ENCODE measurements at regions not wholly inside any gene's neighbourhood (a gene's known extent, or its start where the extent isn't known, plus 50 kb on each side); places are given as distances from the start of the nearest gene placed in this dataset.
"Not testable (repeated sequence)": the region's sequence is repeated elsewhere in the genome, so short reads cannot be mapped to it uniquely, and the experiment has no call there.

DNA sequence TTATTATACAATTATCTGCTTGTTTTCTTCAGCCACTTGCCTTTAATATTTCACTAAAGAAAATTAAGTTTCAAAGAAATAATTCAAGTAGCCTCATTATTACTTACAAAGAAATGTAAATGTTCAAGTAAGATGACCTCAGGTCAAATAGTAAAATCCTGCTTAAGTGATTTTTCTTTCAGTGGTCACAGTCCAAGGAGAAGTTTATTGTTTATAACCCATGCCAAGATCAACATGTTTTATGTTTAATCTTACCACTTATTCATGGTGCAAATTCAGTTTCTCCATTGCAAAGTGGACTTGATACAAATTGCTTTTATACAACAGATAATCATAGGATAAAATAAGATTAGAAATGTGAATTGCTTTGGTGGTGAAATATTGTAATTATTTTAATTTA lies 370.2 kb upstream of the FLRT2 start:
- Mint-ChIP-seq H3K27me3 (ENCODE audit: low read depth) (no peaks in the 10 kb centered on the region), H3K27ac (no peak overlapping the region), H3K9me3 (peaks cover 9% of the 10 kb centered on the region), H3K4me3 (no peak overlapping the region), H3K4me1 (ENCODE audit: low read depth) (no peaks in the 10 kb centered on the region), H3K36me3 (ENCODE audit: low read depth) (no peaks in the 10 kb centered on the region)
- no peak for DNase-seq
- intact Hi-C loops (cut with micrococcal nuclease) = no loop called here
- CTCF ChIA-PET = no interaction called here

DNA sequence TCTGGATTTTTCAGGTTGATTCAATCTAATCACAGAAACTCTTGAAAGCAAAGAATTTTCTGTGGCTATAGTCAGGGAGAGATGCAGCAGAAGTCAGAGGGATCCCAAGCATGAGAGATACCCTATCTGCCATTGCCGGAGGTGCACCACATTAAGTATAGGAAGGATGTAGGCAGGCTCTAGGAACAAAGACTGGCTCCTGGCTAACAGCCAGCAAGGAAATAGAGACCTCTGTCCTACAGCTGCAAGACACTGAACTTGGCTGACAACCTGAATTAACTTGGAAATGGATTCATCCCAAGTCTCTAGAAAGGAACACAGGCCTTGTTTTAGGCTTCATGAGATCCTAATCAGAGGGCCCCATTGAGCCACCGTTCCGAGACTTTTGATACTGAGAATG lies 364.9 kb upstream of the FLRT2 start:
- no peaks in the 10 kb centered on the region for H3K27me3 Mint-ChIP-seq (ENCODE audit: low read depth)
- DNase-seq = no peak
- no peaks in the 10 kb centered on the region for H3K4me1 Mint-ChIP-seq (ENCODE audit: low read depth)
- intact Hi-C loops (cut with micrococcal nuclease) = no loop called here
- no peaks in the 10 kb centered on the region for H3K36me3 Mint-ChIP-seq (ENCODE audit: low read depth)
- H3K9me3 Mint-ChIP-seq = peaks cover 3% of the 10 kb centered on the region
- CTCF ChIA-PET = no interaction called here
- no peak overlapping the region for H3K4me3 Mint-ChIP-seq
- H3K27ac Mint-ChIP-seq = no peak overlapping the region

DNA sequence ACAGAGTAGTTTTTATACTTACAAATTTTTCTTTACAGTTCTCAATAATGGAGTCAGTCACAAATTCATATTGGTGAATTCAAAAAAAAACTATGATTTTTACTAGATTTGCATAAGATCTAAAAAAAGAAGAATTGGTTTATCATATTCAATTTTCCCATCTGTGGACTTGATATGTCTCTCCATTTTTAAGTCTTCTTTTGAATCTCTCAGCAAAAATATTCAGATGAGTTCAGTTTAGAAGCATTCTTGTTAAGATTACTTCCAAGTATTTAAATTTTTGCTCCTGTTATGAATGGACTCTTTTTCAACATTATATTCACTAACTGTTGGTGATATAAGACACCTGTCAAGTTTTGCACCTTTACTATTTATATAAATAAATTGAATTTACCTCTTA lies 360.6 kb upstream of the FLRT2 start:
- CTCF ChIA-PET = no interaction called here
- H3K27me3 Mint-ChIP-seq (ENCODE audit: low read depth) = no peaks in the 10 kb centered on the region
- intact Hi-C loops (cut with micrococcal nuclease) = no loop called here
- H3K4me1 Mint-ChIP-seq (ENCODE audit: low read depth) = no peaks in the 10 kb centered on the region
- no peak overlapping the region for H3K27ac Mint-ChIP-seq
- H3K9me3 Mint-ChIP-seq = no peaks in the 10 kb centered on the region
- no peak overlapping the region for H3K4me3 Mint-ChIP-seq
- DNase-seq = no peak
- H3K36me3 Mint-ChIP-seq (ENCODE audit: low read depth) = no peaks in the 10 kb centered on the region

DNA sequence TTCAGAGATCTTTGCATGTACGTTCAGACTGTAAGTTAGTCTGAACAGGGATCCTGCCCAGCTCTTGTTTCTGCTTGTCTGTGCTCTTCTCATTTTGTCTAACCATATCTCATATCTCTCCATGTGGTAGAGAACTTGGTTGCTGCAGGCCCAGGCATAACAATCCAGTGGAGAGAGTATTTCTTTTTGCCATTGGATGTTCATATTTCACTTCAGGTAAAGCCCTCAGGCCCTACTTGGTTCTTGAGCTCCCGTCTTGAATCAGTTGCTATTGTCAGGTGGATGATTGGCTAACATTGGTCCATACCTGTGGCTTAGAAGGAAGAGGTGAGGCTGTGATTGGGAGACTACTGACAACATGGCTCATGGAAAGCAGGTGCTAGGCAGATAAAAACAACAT lies 357.7 kb upstream of the FLRT2 start:
- H3K27me3 Mint-ChIP-seq (ENCODE audit: low read depth) = no peaks in the 10 kb centered on the region
- H3K4me1 Mint-ChIP-seq (ENCODE audit: low read depth) = no peaks in the 10 kb centered on the region
- no peak overlapping the region for H3K27ac Mint-ChIP-seq
- CTCF ChIA-PET = no interaction called here
- intact Hi-C loops (cut with micrococcal nuclease) = no loop called here
- no peaks in the 10 kb centered on the region for H3K9me3 Mint-ChIP-seq
- no peak for DNase-seq
- no peak overlapping the region for H3K4me3 Mint-ChIP-seq
- H3K36me3 Mint-ChIP-seq (ENCODE audit: low read depth) = no peaks in the 10 kb centered on the region

DNA sequence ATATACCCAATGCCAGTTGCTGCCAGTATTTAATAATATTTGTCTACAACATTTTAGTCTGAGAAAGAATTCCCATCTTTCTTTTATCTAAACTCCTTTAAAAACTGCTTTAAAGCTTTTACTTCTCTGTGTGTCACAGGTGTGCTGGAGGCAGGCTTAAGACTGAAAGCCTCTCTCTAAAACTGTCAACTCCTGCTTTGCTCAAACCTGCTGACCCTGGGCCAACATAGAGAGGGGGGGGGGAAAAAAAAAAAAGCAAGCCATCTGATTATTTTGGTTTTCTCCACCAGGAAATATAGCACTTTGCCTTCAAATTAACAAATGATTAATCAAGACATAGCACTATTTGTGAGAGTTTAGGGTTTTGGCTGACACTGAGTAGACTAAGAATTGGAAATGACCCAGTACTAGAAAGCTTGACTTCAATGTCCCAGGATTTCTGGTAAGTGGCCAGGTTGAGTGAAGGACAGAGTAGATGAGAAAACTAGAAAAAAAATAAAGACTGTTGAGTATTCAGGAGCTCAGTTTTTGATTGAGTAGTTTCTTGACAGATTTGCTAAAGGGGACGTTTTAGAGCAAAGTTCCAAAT lies 357.0 kb upstream of the FLRT2 start:
- no peak for DNase-seq
- Mint-ChIP-seq H3K4me1 (ENCODE audit: low read depth) (no peaks in the 10 kb centered on the region), H3K4me3 (no peak overlapping the region), H3K36me3 (ENCODE audit: low read depth) (no peaks in the 10 kb centered on the region), H3K27me3 (ENCODE audit: low read depth) (no peaks in the 10 kb centered on the region), H3K27ac (no peak overlapping the region), H3K9me3 (peaks cover 1% of the 10 kb centered on the region)
- intact Hi-C loops (cut with micrococcal nuclease) = no loop called here
- CTCF ChIA-PET = interaction anchor here (0.6 kb wide), 1 partner anchor 9 kb away, joined by 3 read pairs; no protein-coding TSS in a partner anchor

DNA sequence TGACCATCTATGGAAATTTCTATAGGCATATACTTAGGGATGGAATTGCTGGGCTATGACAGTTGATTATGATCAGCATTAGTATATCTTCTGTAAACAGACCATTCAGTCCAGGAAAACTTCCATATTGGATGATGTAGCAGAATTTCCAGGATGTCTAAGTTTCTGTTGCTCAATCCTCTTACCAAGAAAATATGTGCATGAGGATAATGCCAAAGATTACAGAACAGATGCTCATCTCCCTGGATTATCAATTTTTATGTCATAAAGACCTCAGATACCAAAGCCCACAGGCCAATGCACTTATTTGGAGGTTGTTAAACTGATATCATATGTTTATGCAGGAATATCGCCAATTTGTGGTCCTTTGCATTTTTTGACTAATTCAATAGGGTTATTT lies 354.4 kb upstream of the FLRT2 start:
- H3K27ac Mint-ChIP-seq = no peak overlapping the region
- no peaks in the 10 kb centered on the region for H3K36me3 Mint-ChIP-seq (ENCODE audit: low read depth)
- H3K27me3 Mint-ChIP-seq (ENCODE audit: low read depth) = no peaks in the 10 kb centered on the region
- CTCF ChIA-PET = no interaction called here
- no peaks in the 10 kb centered on the region for H3K4me1 Mint-ChIP-seq (ENCODE audit: low read depth)
- peaks cover 1% of the 10 kb centered on the region for H3K9me3 Mint-ChIP-seq
- intact Hi-C loops (cut with micrococcal nuclease) = no loop called here
- no peak overlapping the region for H3K4me3 Mint-ChIP-seq
- DNase-seq = no peak

DNA sequence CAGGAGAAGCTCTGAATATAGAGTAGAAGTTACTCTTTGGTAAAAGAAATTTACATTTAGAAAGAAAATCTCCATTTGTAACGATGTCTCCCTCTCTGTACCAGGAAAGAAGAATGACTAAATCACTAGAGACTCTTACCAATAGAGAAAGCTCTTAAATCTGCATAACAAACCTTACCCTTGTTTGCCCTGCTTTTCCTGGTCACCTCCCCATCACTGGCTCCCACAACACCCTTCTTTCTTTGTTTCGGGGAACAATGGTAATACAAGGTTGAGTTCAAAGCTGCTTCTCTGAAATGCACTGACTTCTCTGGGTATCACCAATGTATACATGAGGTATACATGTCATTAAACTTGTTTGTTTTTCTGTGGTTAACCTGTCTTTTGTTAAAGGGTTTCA lies 351.1 kb upstream of the FLRT2 start:
- no peaks in the 10 kb centered on the region for H3K4me1 Mint-ChIP-seq (ENCODE audit: low read depth)
- peaks cover 3% of the 10 kb centered on the region for H3K9me3 Mint-ChIP-seq
- intact Hi-C loops (cut with micrococcal nuclease) = no loop called here
- H3K27ac Mint-ChIP-seq = no peak overlapping the region
- CTCF ChIA-PET = no interaction called here
- H3K27me3 Mint-ChIP-seq (ENCODE audit: low read depth) = no peaks in the 10 kb centered on the region
- DNase-seq = no peak
- no peak overlapping the region for H3K4me3 Mint-ChIP-seq
- H3K36me3 Mint-ChIP-seq (ENCODE audit: low read depth) = no peaks in the 10 kb centered on the region

DNA sequence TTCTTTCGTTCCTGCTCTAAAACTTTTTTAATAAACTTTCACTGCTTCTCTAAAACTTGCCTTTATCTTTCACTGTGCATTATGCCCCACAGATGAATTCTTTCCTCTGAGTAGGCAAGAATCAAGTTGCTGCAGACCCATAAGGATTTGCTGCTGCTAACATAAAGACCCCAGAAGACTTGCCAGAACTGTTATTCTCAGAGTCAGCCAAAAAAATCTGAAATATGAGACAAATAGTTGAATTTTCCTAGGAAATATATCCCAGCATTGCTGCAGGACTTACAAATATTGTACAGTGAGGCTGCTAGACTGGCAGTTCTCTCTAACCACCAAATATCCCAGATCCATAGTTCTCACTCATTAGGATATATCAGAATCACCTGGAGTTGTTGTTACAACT lies 349.1 kb upstream of the FLRT2 start:
- Mint-ChIP-seq H3K27ac (no peak overlapping the region), H3K27me3 (ENCODE audit: low read depth) (no peaks in the 10 kb centered on the region), H3K36me3 (ENCODE audit: low read depth) (no peaks in the 10 kb centered on the region), H3K9me3 (peaks cover 3% of the 10 kb centered on the region), H3K4me3 (no peak overlapping the region), H3K4me1 (ENCODE audit: low read depth) (no peaks in the 10 kb centered on the region)
- no peak for DNase-seq
- CTCF ChIA-PET = no interaction called here
- intact Hi-C loops (cut with micrococcal nuclease) = no loop called here

DNA sequence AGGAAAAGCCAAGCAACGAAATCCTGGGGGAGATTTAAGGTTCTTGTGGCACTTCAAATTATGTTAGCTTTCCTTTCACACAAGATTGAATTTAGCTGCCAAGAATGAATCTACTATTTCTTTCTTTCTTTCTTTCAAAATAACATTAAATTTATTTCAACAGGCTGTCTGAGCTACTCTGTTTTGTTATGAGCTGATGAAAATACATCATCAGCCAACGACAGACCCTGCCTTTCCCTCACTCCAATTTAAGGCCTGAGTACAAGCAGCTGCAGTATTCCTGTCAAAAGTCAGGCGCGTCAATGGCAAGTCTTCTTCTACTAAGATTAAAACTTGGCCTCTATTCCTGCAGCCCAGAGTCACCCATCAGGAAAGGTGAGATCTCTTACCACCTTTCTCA lies 347.7 kb upstream of the FLRT2 start:
- H3K4me1 Mint-ChIP-seq (ENCODE audit: low read depth) = no peaks in the 10 kb centered on the region
- no peak for DNase-seq
- H3K9me3 Mint-ChIP-seq = peaks cover 3% of the 10 kb centered on the region
- intact Hi-C loops (cut with micrococcal nuclease) = no loop called here
- CTCF ChIA-PET = interaction anchor here (0.9 kb wide), 1 partner anchor 9 kb away, joined by 3 read pairs; no protein-coding TSS in a partner anchor
- no peaks in the 10 kb centered on the region for H3K27me3 Mint-ChIP-seq (ENCODE audit: low read depth)
- H3K27ac Mint-ChIP-seq = no peak overlapping the region
- H3K36me3 Mint-ChIP-seq (ENCODE audit: low read depth) = no peaks in the 10 kb centered on the region
- no peak overlapping the region for H3K4me3 Mint-ChIP-seq

DNA sequence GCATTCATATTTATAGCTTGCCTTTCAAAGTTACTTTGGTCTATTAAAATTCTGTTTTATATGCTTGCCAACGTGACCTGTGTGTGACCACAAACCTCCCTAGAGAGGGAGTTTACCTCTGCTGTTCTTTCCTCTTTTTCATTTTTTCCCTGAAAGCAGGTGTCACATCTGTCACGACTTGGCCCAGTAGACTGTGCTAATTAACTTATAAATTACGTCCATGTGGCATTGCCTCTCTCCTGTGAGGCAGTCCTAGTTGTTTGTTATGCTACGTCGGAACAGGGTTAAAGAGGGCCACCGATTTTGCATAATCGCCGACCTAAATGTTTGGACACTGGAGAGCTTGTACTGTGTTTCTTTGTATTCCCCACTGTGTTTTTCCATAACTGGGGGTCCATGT lies 343.9 kb upstream of the FLRT2 start:
- CTCF ChIA-PET = no interaction called here
- H3K4me1 Mint-ChIP-seq (ENCODE audit: low read depth) = no peaks in the 10 kb centered on the region
- H3K27ac Mint-ChIP-seq = no peak overlapping the region

DNA sequence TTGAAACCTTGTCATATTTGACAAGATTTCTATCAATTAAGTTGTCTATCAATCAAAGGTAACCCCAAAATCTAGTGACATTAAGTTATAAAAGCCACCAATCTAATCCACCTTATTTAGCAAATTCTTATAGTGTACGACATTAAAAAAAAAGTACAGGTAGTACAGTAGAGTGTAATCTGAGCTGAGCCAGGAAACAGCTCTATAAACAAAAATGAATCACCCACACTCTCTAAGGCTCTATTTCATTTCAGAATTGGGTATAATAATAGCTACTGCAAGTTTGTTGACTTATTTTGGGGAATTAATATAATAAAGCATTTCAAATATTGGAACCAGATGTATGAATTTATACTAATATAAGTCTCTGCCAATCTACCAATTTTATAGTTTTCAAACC lies 342.4 kb upstream of the FLRT2 start:
- Mint-ChIP-seq H3K4me1 (ENCODE audit: low read depth) (no peaks in the 10 kb centered on the region), H3K4me3 (no peak overlapping the region), H3K9me3 (peaks cover 4% of the 10 kb centered on the region), H3K27ac (no peak overlapping the region), H3K36me3 (ENCODE audit: low read depth) (no peaks in the 10 kb centered on the region), H3K27me3 (ENCODE audit: low read depth) (no peaks in the 10 kb centered on the region)
- no peak for DNase-seq
- intact Hi-C loops (cut with micrococcal nuclease) = no loop called here
- CTCF ChIA-PET = no interaction called here

More for the DNA sequence above, 343.9 kb upstream of the FLRT2 start:
- Mint-ChIP-seq H3K27me3 (ENCODE audit: low read depth) (no peaks in the 10 kb centered on the region), H3K36me3 (ENCODE audit: low read depth) (no peaks in the 10 kb centered on the region), H3K4me3 (no peak overlapping the region), H3K9me3 (peaks cover 6% of the 10 kb centered on the region)
- no peak for DNase-seq
- intact Hi-C loops (cut with micrococcal nuclease) = no loop called here

DNA sequence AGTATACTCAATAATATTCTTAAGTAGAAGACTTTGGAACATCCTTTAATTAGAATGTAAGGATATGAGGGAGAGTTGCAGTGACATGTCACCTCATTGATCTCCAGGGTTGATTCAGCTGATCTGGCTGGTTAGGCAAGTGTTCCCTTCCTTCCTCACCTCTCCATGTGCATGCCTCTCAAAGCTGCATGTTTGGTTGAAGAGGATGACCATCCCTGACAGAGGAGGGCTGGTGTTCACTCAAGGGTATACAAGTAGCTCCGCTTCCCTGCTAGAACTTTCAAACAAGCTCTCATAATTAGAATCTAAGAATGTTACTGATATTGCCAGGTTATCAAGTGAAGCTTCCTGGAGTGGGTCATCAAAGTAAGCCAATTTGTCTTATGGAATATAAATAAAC lies 341.1 kb upstream of the FLRT2 start:
- CTCF ChIA-PET = no interaction called here
- Mint-ChIP-seq H3K36me3 (ENCODE audit: low read depth) (no peaks in the 10 kb centered on the region), H3K4me3 (no peak overlapping the region), H3K4me1 (ENCODE audit: low read depth) (no peaks in the 10 kb centered on the region), H3K27ac (no peak overlapping the region), H3K9me3 (peaks cover 7% of the 10 kb centered on the region), H3K27me3 (ENCODE audit: low read depth) (no peaks in the 10 kb centered on the region)
- intact Hi-C loops (cut with micrococcal nuclease) = no loop called here
- DNase-seq = no peak

DNA sequence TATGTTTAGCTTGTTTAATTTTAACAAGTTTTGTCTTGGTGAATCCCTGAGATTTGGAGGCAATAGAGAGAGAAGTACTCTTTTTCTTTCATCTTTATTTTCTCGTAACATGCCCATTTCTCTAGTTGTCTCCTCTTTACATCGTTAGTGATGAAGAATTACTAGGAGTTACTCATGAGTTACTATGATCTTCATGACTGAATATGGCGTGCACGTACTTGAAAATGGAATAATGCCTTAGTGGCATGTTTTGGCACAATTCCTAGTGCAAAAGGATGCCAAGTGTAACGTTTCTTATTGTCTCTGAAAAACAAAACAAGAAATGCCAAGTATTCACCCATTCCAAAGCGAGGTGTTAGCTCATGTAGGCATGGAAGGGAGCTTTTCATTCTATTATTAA lies 340.7 kb upstream of the FLRT2 start:
- H3K27me3 Mint-ChIP-seq (ENCODE audit: low read depth); H3K4me3 Mint-ChIP-seq; DNase-seq; H3K27ac Mint-ChIP-seq; intact Hi-C loops (cut with micrococcal nuclease); H3K4me1 Mint-ChIP-seq (ENCODE audit: low read depth); CTCF ChIA-PET; H3K36me3 Mint-ChIP-seq (ENCODE audit: low read depth); H3K9me3 Mint-ChIP-seq: not testable (repeated sequence)

DNA sequence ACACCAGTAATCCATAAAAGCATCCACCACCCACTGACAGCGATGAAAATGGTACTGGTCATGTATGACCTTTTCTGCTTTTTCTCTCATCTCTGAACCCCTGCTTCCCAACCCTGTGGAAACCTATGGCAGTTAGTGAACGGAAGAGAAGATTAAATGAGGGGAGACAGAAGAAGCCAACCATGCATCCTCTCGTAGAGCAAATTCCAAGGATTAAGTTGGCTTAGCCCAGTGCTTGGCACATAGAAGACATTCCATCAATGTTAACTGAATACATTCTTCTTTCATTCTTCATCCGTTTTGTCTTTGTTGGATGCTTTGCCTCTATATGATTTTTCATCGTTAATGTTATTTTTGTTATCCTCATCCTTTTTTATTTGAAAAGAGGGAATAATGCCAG lies 339.7 kb upstream of the FLRT2 start:
- intact Hi-C loops (cut with micrococcal nuclease) = no loop called here
- no peak overlapping the region for H3K27ac Mint-ChIP-seq
- DNase-seq = no peak

More for the DNA sequence above, 339.7 kb upstream of the FLRT2 start:
- no peaks in the 10 kb centered on the region for H3K4me1 Mint-ChIP-seq (ENCODE audit: low read depth)
- H3K27me3 Mint-ChIP-seq (ENCODE audit: low read depth) = no peaks in the 10 kb centered on the region
- H3K4me3 Mint-ChIP-seq = no peak overlapping the region
- no peaks in the 10 kb centered on the region for H3K36me3 Mint-ChIP-seq (ENCODE audit: low read depth)
- CTCF ChIA-PET = no interaction called here
- peaks cover 10% of the 10 kb centered on the region for H3K9me3 Mint-ChIP-seq

All from activated naive CD4-positive, alpha-beta T cell treated with anti-CD3 and anti-CD28 coated beads for 36 hours (primary cell).